Sigmoid colon (tissue), 4 donors: ENCODE measurements at regions not wholly inside any gene's neighbourhood (a gene's known extent, or its start where the extent isn't known, plus 50 kb on each side); places are given as distances from the start of the nearest gene placed in this dataset.

Source experiments
- EP300 ChIP-seq, 4 donors: sonication (generic); formaldehyde crosslinking; IDR thresholded peaks; one replicate each; pipeline ENCODE4 v1.6.1; 2017; ENCODE audit warnings: antibody characterized with exemption in 4 of 4
- POLR2A ChIP-seq, 2 donors: fragments of 450-650 bp; IDR thresholded peaks; one replicate each; pipeline ENCODE4 v1.6.1; 2016; ENCODE audit warnings: antibody characterized with exemption in 2 of 2, mild to moderate bottlenecking in 2 of 2, moderate library complexity in 2 of 2
- POLR2AphosphoS5 ChIP-seq, 4 donors: sonication (generic); formaldehyde crosslinking; IDR thresholded peaks; one replicate each; pipeline ENCODE4 v1.6.1; 2017; ENCODE audit warnings: antibody characterized with exemption in 4 of 4
- TF ChIP-seq, protein P1 (sequence below), 4 experiments: fragments of 450-650 bp in 3 of 4; fragments of 200-600 bp in 1 of 4; IDR thresholded peaks; one replicate each; pipeline ENCODE4 v1.5.1; 2016 to 2019; ENCODE audit warnings: antibody characterized with exemption in 4 of 4, mild to moderate bottlenecking in 3 of 4, moderate library complexity in 2 of 4

DNA sequence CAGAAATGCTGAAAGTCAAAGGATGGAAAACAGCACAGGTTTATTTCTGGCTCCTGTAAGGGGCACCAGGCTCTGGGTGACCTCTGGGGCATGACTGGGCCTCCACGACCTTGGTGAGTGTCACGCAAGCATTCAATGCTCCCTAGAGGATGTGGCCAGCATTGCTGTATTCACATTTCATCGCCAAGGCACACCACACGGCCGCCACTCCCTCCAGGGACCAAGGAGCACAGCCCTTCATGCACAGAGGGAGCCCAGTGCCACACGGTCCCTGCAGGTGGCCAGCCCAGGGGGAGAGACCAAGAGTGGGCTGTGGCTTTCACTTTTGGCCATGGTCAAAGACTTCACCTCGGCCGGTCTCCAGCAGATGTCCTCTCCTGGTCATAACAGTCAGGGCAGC lies 137.4 kb upstream of the TNRC6C start:
- TF ChIP-seq POLR2A (IDR thresholded peaks at IDR 0.05) (no peak), POLR2AphosphoS5 (IDR thresholded peaks at IDR 0.05) (no peak), EP300 (IDR thresholded peaks at IDR 0.05) (no peak)
- TF ChIP-seq, protein P1, sequence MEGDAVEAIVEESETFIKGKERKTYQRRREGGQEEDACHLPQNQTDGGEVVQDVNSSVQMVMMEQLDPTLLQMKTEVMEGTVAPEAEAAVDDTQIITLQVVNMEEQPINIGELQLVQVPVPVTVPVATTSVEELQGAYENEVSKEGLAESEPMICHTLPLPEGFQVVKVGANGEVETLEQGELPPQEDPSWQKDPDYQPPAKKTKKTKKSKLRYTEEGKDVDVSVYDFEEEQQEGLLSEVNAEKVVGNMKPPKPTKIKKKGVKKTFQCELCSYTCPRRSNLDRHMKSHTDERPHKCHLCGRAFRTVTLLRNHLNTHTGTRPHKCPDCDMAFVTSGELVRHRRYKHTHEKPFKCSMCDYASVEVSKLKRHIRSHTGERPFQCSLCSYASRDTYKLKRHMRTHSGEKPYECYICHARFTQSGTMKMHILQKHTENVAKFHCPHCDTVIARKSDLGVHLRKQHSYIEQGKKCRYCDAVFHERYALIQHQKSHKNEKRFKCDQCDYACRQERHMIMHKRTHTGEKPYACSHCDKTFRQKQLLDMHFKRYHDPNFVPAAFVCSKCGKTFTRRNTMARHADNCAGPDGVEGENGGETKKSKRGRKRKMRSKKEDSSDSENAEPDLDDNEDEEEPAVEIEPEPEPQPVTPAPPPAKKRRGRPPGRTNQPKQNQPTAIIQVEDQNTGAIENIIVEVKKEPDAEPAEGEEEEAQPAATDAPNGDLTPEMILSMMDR (IDR thresholded peaks at IDR 0.05), result no peak
